CD8-positive, alpha-beta memory T cell (primary cell): ENCODE measurements at regions not wholly inside any gene's neighbourhood (a gene's known extent, or its start where the extent isn't known, plus 50 kb on each side); places are given as distances from the start of the nearest gene placed in this dataset.

Experiments
- CTCF ChIA-PET: fragments of 350-600 bp; sonication (Branson Sonifier 250); formaldehyde crosslinking; loops from one replicate; lab custom pipeline; 2021; ENCODE audit warnings: antibody characterized with exemption; lab: Charles Lee
- POLR2A ChIA-PET: fragments of 350-600 bp; sonication (Branson Sonifier 250); formaldehyde crosslinking; loops from one replicate; lab custom pipeline; 2021; ENCODE audit warnings: antibody characterized with exemption; lab: Charles Lee
- DNase-seq, 5 donors: peaks; one replicate each; pipeline versions ENCODE4 v3.0.0 to v3.0.0-alpha.2; 2020 to 2022; ENCODE audit warnings: mixed read lengths in 1 of 5
- H3K27ac ChIP-seq: one replicate; pipeline ENCODE4 v1.7.0; 2013; ENCODE audit warnings: low read depth, mild to moderate bottlenecking, low read length, moderate library complexity
- H3K27me3 ChIP-seq: 2 replicates; pipeline ENCODE4 v1.7.0; 2013; ENCODE audit warnings: low read length, mild to moderate bottlenecking; ENCODE audit not compliant: insufficient read depth, poor library complexity, severe bottlenecking
- H3K36me3 ChIP-seq: 2 replicates; pipeline ENCODE4 v1.7.0; 2013; ENCODE audit warnings: mild to moderate bottlenecking, low read length, moderate library complexity; ENCODE audit not compliant: insufficient read depth
- H3K4me1 ChIP-seq: 2 replicates; pipeline ENCODE4 v1.7.0; 2013; ENCODE audit warnings: mild to moderate bottlenecking, low read length, moderate library complexity; ENCODE audit not compliant: insufficient read depth
- H3K4me3 ChIP-seq: 2 replicates; pipeline ENCODE4 v1.7.0; 2013; ENCODE audit warnings: mild to moderate bottlenecking, low read length
- H3K9me3 ChIP-seq: 2 replicates; pipeline ENCODE4 v1.7.0; 2013; ENCODE audit warnings: mild to moderate bottlenecking, low read length
- H3K27ac Mint-ChIP-seq, 8 donors: one replicate each; pipeline ENCODE4 v1.8.0; 2020 to 2021; ENCODE audit warnings: mixed read lengths in 8 of 8, mild to moderate bottlenecking in 6 of 8, inconsistent platforms in 3 of 8, moderate library complexity in 3 of 8
- H3K27me3 Mint-ChIP-seq, 2 donors: one replicate each; pipeline ENCODE4 v1.8.0; 2020 to 2021; ENCODE audit warnings: mixed read lengths in 2 of 2, mild to moderate bottlenecking in 1 of 2, moderate library complexity in 1 of 2
- H3K36me3 Mint-ChIP-seq, 3 donors: one replicate each; pipeline ENCODE4 v1.8.0; 2020 to 2021; ENCODE audit warnings: mixed read lengths in 3 of 3, inconsistent platforms in 1 of 3, mild to moderate bottlenecking in 1 of 3
- H3K4me1 Mint-ChIP-seq, 3 donors: one replicate each; pipeline ENCODE4 v1.8.0; 2020 to 2021; ENCODE audit warnings: mixed read lengths in 3 of 3, inconsistent platforms in 1 of 3, mild to moderate bottlenecking in 1 of 3
- H3K4me3 Mint-ChIP-seq, 7 donors: one replicate each; pipeline ENCODE4 v1.8.0; 2020 to 2021; ENCODE audit warnings: mixed read lengths in 7 of 7, mild to moderate bottlenecking in 6 of 7, moderate library complexity in 4 of 7, inconsistent platforms in 2 of 7
- H3K9me3 Mint-ChIP-seq, 5 donors: one replicate each; pipeline ENCODE4 v1.8.0; 2020 to 2022; ENCODE audit warnings: mixed read lengths in 5 of 5, mild to moderate bottlenecking in 3 of 5, moderate library complexity in 2 of 5, inconsistent platforms in 1 of 5

GRCh38 chr15:95417761-95418160, 912.7 kb upstream of the NR2F2 start:
- CTCF ChIA-PET = no interaction called here
- H3K27me3 Mint-ChIP-seq = peaks cover 1 to 4% of the 10 kb centered on the region in 2 donors
- Histone ChIP-seq H3K4me1 (no peaks in the 10 kb centered on the region), H3K27me3 (no peaks in the 10 kb centered on the region), H3K9me3 (no peaks in the 10 kb centered on the region), H3K4me3 (no peak overlapping the region), H3K27ac (no peak overlapping the region), H3K36me3 (no peaks in the 10 kb centered on the region)
- no peaks in the 10 kb centered on the region for H3K4me1 Mint-ChIP-seq
- no peak for DNase-seq
- no peak overlapping the region for H3K4me3 Mint-ChIP-seq
- H3K36me3 Mint-ChIP-seq = peaks cover 0 to 17% (median 0%) of the 10 kb centered on the region in 3 donors
- no peak overlapping the region for H3K27ac Mint-ChIP-seq
- H3K9me3 Mint-ChIP-seq = peaks cover 6 to 14% (median 10%) of the 10 kb centered on the region in 5 donors
- POLR2A ChIA-PET = interaction anchor here (0.5 kb wide), 1 partner anchor 22 kb away, joined by 5 read pairs; no protein-coding TSS in a partner anchor

GRCh38 chr15:95422255-95422654, 908.2 kb upstream of the NR2F2 start:
- no peaks in the 10 kb centered on the region for H3K27me3 ChIP-seq
- DNase-seq = no peak
- peaks cover 8 to 21% (median 16%) of the 10 kb centered on the region in 5 donors for H3K9me3 Mint-ChIP-seq
- H3K4me1 ChIP-seq = no peaks in the 10 kb centered on the region
- no peak overlapping the region for H3K4me3 ChIP-seq
- H3K4me3 Mint-ChIP-seq = no peak overlapping the region
- no peak overlapping the region for H3K27ac Mint-ChIP-seq
- H3K36me3 Mint-ChIP-seq = peaks cover 0 to 26% (median 1%) of the 10 kb centered on the region in 3 donors
- no peaks in the 10 kb centered on the region for H3K9me3 ChIP-seq
- no peaks in the 10 kb centered on the region for H3K36me3 ChIP-seq
- no peaks in the 10 kb centered on the region for H3K4me1 Mint-ChIP-seq
- POLR2A ChIA-PET = no interaction called here
- peaks cover 1 to 4% of the 10 kb centered on the region in 2 donors for H3K27me3 Mint-ChIP-seq
- H3K27ac ChIP-seq = no peak overlapping the region
- CTCF ChIA-PET = no interaction called here

GRCh38 chr15:95425859-95426258, 904.6 kb upstream of the NR2F2 start:
- H3K4me3 Mint-ChIP-seq = no peak overlapping the region
- no peaks in the 10 kb centered on the region for H3K36me3 ChIP-seq
- no peaks in the 10 kb centered on the region for H3K4me1 ChIP-seq
- H3K27ac ChIP-seq = no peak overlapping the region
- peaks cover 4 to 24% (median 15%) of the 10 kb centered on the region in 5 donors for H3K9me3 Mint-ChIP-seq
- no peak for DNase-seq
- H3K36me3 Mint-ChIP-seq = peaks cover 0 to 24% (median 1%) of the 10 kb centered on the region in 3 donors
- H3K9me3 ChIP-seq = no peaks in the 10 kb centered on the region
- ChIA-PET CTCF (no interaction called here), POLR2A (no interaction called here)
- no peak overlapping the region for H3K27ac Mint-ChIP-seq
- H3K27me3 Mint-ChIP-seq = peaks cover 0 to 4% of the 10 kb centered on the region in 2 donors
- H3K4me1 Mint-ChIP-seq = peaks cover 0 to 4% (median 3%) of the 10 kb centered on the region in 3 donors
- no peak overlapping the region for H3K4me3 ChIP-seq
- no peaks in the 10 kb centered on the region for H3K27me3 ChIP-seq

- ChIA-PET POLR2A (no interaction called here), CTCF (no interaction called here)
- Histone ChIP-seq H3K9me3 (no peaks in the 10 kb centered on the region), H3K27ac (no peak overlapping the region), H3K4me3 (no peak overlapping the region), H3K36me3 (no peaks in the 10 kb centered on the region), H3K4me1 (no peaks in the 10 kb centered on the region), H3K27me3 (no peaks in the 10 kb centered on the region)
- Mint-ChIP-seq H3K4me1 (peaks cover 0 to 4% (median 3%) of the 10 kb centered on the region in 3 donors), H3K27ac (no peak overlapping the region), H3K27me3 (no peaks in the 10 kb centered on the region), H3K36me3 (peaks cover 0 to 4% (median 0%) of the 10 kb centered on the region in 3 donors), H3K4me3 (no peak overlapping the region), H3K9me3 (peaks cover 3 to 13% (median 8%) of the 10 kb centered on the region in 5 donors)
- DNase-seq = no peak
Measured at GRCh38 chr15:95429345-95429744, 901.2 kb upstream of the NR2F2 start.

- Mint-ChIP-seq H3K27ac (no peak overlapping the region), H3K27me3 (peaks cover 0 to 3% of the 10 kb centered on the region in 2 donors), H3K4me3 (no peak overlapping the region), H3K36me3 (peaks cover 0 to 4% (median 1%) of the 10 kb centered on the region in 3 donors), H3K9me3 (peaks cover 4 to 7% (median 5%) of the 10 kb centered on the region in 5 donors), H3K4me1 (peaks cover 0 to 4% (median 3%) of the 10 kb centered on the region in 3 donors)
- Histone ChIP-seq H3K4me1 (no peaks in the 10 kb centered on the region), H3K9me3 (no peaks in the 10 kb centered on the region), H3K36me3 (no peaks in the 10 kb centered on the region), H3K4me3 (no peak overlapping the region), H3K27me3 (no peaks in the 10 kb centered on the region), H3K27ac (no peak overlapping the region)
- ChIA-PET POLR2A (no interaction called here), CTCF (no interaction called here)
- no peak for DNase-seq
Measured at GRCh38 chr15:95431518-95431917, 899.0 kb upstream of the NR2F2 start.

GRCh38 chr15:95432878-95433405, 897.6 kb upstream of the NR2F2 start:
- Histone ChIP-seq H3K27me3 (no peaks in the 10 kb centered on the region), H3K9me3 (no peaks in the 10 kb centered on the region), H3K4me1 (no peaks in the 10 kb centered on the region), H3K36me3 (no peaks in the 10 kb centered on the region), H3K27ac (no peak overlapping the region), H3K4me3 (no peak overlapping the region)
- H3K4me3 Mint-ChIP-seq = no peak overlapping the region
- peaks cover 0 to 3% (median 0%) of the 10 kb centered on the region in 3 donors for H3K36me3 Mint-ChIP-seq
- POLR2A ChIA-PET = no interaction called here
- peaks cover 0 to 4% (median 3%) of the 10 kb centered on the region in 3 donors for H3K4me1 Mint-ChIP-seq
- DNase-seq = no peak
- CTCF ChIA-PET = no interaction called here
- peaks cover 0 to 3% (median 0%) of the 10 kb centered on the region in 5 donors for H3K9me3 Mint-ChIP-seq
- no peak overlapping the region for H3K27ac Mint-ChIP-seq
- peaks cover 0 to 5% of the 10 kb centered on the region in 2 donors for H3K27me3 Mint-ChIP-seq

- DNase-seq = no peak
- Histone ChIP-seq H3K4me3 (no peak overlapping the region), H3K36me3 (no peaks in the 10 kb centered on the region), H3K4me1 (no peaks in the 10 kb centered on the region), H3K27ac (no peak overlapping the region), H3K27me3 (no peaks in the 10 kb centered on the region), H3K9me3 (no peaks in the 10 kb centered on the region)
- peaks cover 0 to 2% of the 10 kb centered on the region in 2 donors for H3K27me3 Mint-ChIP-seq
- no peaks in the 10 kb centered on the region for H3K9me3 Mint-ChIP-seq
- no peak overlapping the region for H3K27ac Mint-ChIP-seq
- CTCF ChIA-PET = interaction anchor here (1.5 kb wide), 1 partner anchor 9 kb away, joined by 3 read pairs; no protein-coding TSS in a partner anchor
- POLR2A ChIA-PET = no interaction called here
- peaks cover 0 to 4% (median under 1%) of the 10 kb centered on the region in 3 donors for H3K4me1 Mint-ChIP-seq
- H3K4me3 Mint-ChIP-seq = no peak overlapping the region
- peaks cover 0 to 4% (median 3%) of the 10 kb centered on the region in 3 donors for H3K36me3 Mint-ChIP-seq
Measured at GRCh38 chr15:95439922-95440376, 890.6 kb upstream of the NR2F2 start.

- POLR2A ChIA-PET = no interaction called here
- peaks cover 0 to 2% of the 10 kb centered on the region in 2 donors for H3K27me3 Mint-ChIP-seq
- Histone ChIP-seq H3K36me3 (no peaks in the 10 kb centered on the region), H3K4me3 (no peak overlapping the region), H3K4me1 (no peaks in the 10 kb centered on the region), H3K9me3 (no peaks in the 10 kb centered on the region), H3K27ac (no peak overlapping the region), H3K27me3 (no peaks in the 10 kb centered on the region)
- no peak overlapping the region for H3K27ac Mint-ChIP-seq
- H3K4me1 Mint-ChIP-seq = peaks cover 0 to 10% (median 7%) of the 10 kb centered on the region in 3 donors
- H3K36me3 Mint-ChIP-seq = peaks cover 0 to 4% (median 2%) of the 10 kb centered on the region in 3 donors
- no peak overlapping the region for H3K4me3 Mint-ChIP-seq
- no peaks in the 10 kb centered on the region for H3K9me3 Mint-ChIP-seq
- DNase-seq = no peak
- CTCF ChIA-PET = no interaction called here
Measured at GRCh38 chr15:95440712-95441111, 889.8 kb upstream of the NR2F2 start.
